ENCODE measurements at regions not wholly inside any gene's neighbourhood (a gene's known extent, or its start where the extent isn't known, plus 50 kb on each side); places are given as distances from the start of the nearest gene placed in this dataset.

- ChIA-PET CTCF (no interaction called here), POLR2A (no interaction called here)
- TF ChIP-seq EMX1 (CRISPR knock-in tag; IDR thresholded peaks at IDR 0.05) = no peak
- TF ChIP-seq CDX4 (CRISPR knock-in tag; IDR thresholded peaks at IDR 0.05; ENCODE audit: borderline replicate concordance) = no peak
- no peak for TF ChIP-seq GABPB1 (CRISPR knock-in tag; IDR thresholded peaks at IDR 0.05)
- TF ChIP-seq ZNF121 (CRISPR knock-in tag; IDR thresholded peaks at IDR 0.05) = no peak
- TF ChIP-seq GRHL2 (CRISPR knock-in tag; IDR thresholded peaks at IDR 0.05; ENCODE audit: insufficient replicate concordance, severe bottlenecking) = no peak
- TF ChIP-seq PRDM15 (CRISPR knock-in tag; IDR thresholded peaks at IDR 0.05) = no peak
- DNase-seq (ENCODE audit: low spot score) = no peak
- no peak for ATAC-seq
- no peaks in the 10 kb centered on the region for H3K27me3 Mint-ChIP-seq (ENCODE audit: low read depth)
- H3K4me1 Mint-ChIP-seq = no peaks in the 10 kb centered on the region
- H3K36me3 Mint-ChIP-seq = no peaks in the 10 kb centered on the region
- no peaks in the 10 kb centered on the region for H3K9me3 Mint-ChIP-seq
- no peak overlapping the region for H3K27ac Mint-ChIP-seq
- no peak overlapping the region for H3K4me3 Mint-ChIP-seq
Observed at GRCh38 chr5:164312801-164313200, 807.4 kb downstream of the MAT2B start.

GRCh38 chr5:164317676-164318075, 812.3 kb downstream of the MAT2B start:
- POLR2A ChIA-PET = no interaction called here
- TF ChIP-seq CTCF (IDR thresholded peaks at IDR 0.05) = no peak
- no peak for TF ChIP-seq ATF3 (CRISPR knock-in tag; conservative IDR thresholded peaks at IDR 0.05)
- no peak for TF ChIP-seq ERG (CRISPR knock-in tag; IDR thresholded peaks at IDR 0.05)
- no peaks in the 10 kb centered on the region for H3K4me1 Mint-ChIP-seq
- CTCF ChIA-PET = no interaction called here
- DNase-seq (ENCODE audit: low spot score) (no peak), ATAC-seq (no peak)
- H3K4me3 Mint-ChIP-seq = no peak overlapping the region
- H3K36me3 Mint-ChIP-seq = no peaks in the 10 kb centered on the region
- no peaks in the 10 kb centered on the region for H3K9me3 Mint-ChIP-seq
- no peaks in the 10 kb centered on the region for H3K27me3 Mint-ChIP-seq (ENCODE audit: low read depth)
- no peak overlapping the region for H3K27ac Mint-ChIP-seq

GRCh38 chr5:164319161-164319560, 813.7 kb downstream of the MAT2B start:
- no peak for TF ChIP-seq EMX1 (CRISPR knock-in tag; IDR thresholded peaks at IDR 0.05)
- TF ChIP-seq FOXP4 (CRISPR knock-in tag; IDR thresholded peaks at IDR 0.05) = no peak
- Mint-ChIP-seq H3K9me3 (no peaks in the 10 kb centered on the region), H3K36me3 (no peaks in the 10 kb centered on the region), H3K4me1 (no peaks in the 10 kb centered on the region), H3K4me3 (no peak overlapping the region), H3K27me3 (ENCODE audit: low read depth) (no peaks in the 10 kb centered on the region), H3K27ac (no peak overlapping the region)
- no peak for ATAC-seq
- DNase-seq (ENCODE audit: low spot score) = no peak
- CTCF ChIA-PET = no interaction called here
- POLR2A ChIA-PET = no interaction called here
